ENCODE measurements at regions not wholly inside any gene's neighbourhood (a gene's known extent, or its start where the extent isn't known, plus 50 kb on each side); places are given as distances from the start of the nearest gene placed in this dataset.

GRCh38 chr21:27839512-27840115 is 872.7 kb upstream of the ADAMTS5 start:
- Histone ChIP-seq H3K79me2 (ENCODE audit: control insufficient read depth, insufficient read depth, low read length) (no peaks in the 10 kb centered on the region), H2AFZ (ENCODE audit: low read depth, low read length) (no peak overlapping the region), H3K36me3 (ENCODE audit: control insufficient read depth, insufficient read depth, low read length) (no peaks in the 10 kb centered on the region), H3K9me3 (replicated peaks; ENCODE audit: control insufficient read depth, insufficient read depth, low read depth, low read length) (0 out of 2 replicates have a peak, but pooled peaks cover 1% of the 10 kb centered on the region), H3K4me2 (ENCODE audit: insufficient read depth, low read length) (no peak overlapping the region), H3K9ac (ENCODE audit: insufficient read depth in 1 of 2, low read depth in 2 of 2, low read length in 2 of 2) (no peak overlapping the region), H3K4me1 (replicated peaks in 1 of 2; ENCODE audit: control insufficient read depth in 2 of 2, insufficient read depth in 2 of 2, low read length in 2 of 2) (no peaks in the 10 kb centered on the region), H3K27me3 (ENCODE audit: control insufficient read depth in 2 of 2, insufficient read depth in 2 of 2, low read length in 2 of 2) (no peaks in the 10 kb centered on the region), H3K4me3 (no peak overlapping the region), H4K20me1 (replicated peaks; ENCODE audit: control insufficient read depth, insufficient read depth, low read length) (no peaks in the 10 kb centered on the region), H3K27ac (ENCODE audit: extremely low read depth, low read depth, low read length) (no peak overlapping the region), H3K9me1 (ENCODE audit: control insufficient read depth, insufficient read depth, low read length) (no peaks in the 10 kb centered on the region)
- in situ Hi-C loops (cut with MboI) (no loop called here), intact Hi-C loops (cut with micrococcal nuclease) (no loop called here)
- ATAC-seq, result no peak
- FAIRE-seq, result no peak
- 2% methylated on average over 3 of the region's 3 CpGs for WGBS (ENCODE audit: insufficient coverage, low coverage, missing lambda C conversion rate)
- CTCF ChIA-PET (ENCODE audit: low intra/inter-chr PET ratio), result no interaction called here
- DNase-seq (ENCODE audit: extremely low read depth in 1 of 4, low spot score in 3 of 4), result no peak
- no TSS peak for BruUV-seq (replicated peaks)
- TF ChIP-seq, protein P1, sequence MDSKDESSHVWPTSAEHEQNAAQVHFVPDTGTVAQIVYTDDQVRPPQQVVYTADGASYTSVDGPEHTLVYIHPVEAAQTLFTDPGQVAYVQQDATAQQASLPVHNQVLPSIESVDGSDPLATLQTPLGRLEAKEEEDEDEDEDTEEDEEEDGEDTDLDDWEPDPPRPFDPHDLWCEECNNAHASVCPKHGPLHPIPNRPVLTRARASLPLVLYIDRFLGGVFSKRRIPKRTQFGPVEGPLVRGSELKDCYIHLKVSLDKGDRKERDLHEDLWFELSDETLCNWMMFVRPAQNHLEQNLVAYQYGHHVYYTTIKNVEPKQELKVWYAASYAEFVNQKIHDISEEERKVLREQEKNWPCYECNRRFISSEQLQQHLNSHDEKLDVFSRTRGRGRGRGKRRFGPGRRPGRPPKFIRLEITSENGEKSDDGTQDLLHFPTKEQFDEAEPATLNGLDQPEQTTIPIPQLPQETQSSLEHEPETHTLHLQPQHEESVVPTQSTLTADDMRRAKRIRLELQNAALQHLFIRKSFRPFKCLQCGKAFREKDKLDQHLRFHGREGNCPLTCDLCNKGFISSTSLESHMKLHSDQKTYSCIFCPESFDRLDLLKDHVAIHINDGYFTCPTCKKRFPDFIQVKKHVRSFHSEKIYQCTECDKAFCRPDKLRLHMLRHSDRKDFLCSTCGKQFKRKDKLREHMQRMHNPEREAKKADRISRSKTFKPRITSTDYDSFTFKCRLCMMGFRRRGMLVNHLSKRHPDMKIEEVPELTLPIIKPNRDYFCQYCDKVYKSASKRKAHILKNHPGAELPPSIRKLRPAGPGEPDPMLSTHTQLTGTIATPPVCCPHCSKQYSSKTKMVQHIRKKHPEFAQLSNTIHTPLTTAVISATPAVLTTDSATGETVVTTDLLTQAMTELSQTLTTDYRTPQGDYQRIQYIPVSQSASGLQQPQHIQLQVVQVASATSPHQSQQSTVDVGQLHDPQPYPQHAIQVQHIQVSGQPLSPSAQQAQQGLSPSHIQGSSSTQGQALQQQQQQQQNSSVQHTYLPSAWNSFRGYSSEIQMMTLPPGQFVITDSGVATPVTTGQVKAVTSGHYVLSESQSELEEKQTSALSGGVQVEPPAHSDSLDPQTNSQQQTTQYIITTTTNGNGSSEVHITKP (IDR thresholded peaks at IDR 0.05; ENCODE audit: partially characterized antibody), result no peak
- POLR2A ChIA-PET, result no interaction called here
